B cell (primary cell): ENCODE measurements at regions not wholly inside any gene's neighbourhood (a gene's known extent, or its start where the extent isn't known, plus 50 kb on each side); places are given as distances from the start of the nearest gene placed in this dataset.
"Not testable (repeated sequence)": the region's sequence is repeated elsewhere in the genome, so short reads cannot be mapped to it uniquely, and the experiment has no call there.

Experiments
- EZH2 ChIP-seq: IDR thresholded peaks from 2 replicates; pipeline ENCODE4 v1.6.1; 2012; ENCODE audit warnings: borderline replicate concordance, low read depth, mild to moderate bottlenecking, moderate library complexity, low read length; ENCODE audit not compliant: insufficient read depth, poor library complexity, severe bottlenecking
- TF ChIP-seq, protein P1 (sequence below): fragments of 200-600 bp; IDR thresholded peaks from one replicate; pipeline ENCODE4 v1.8.0; 2022; ENCODE audit warnings: antibody characterized with exemption, mild to moderate bottlenecking

DNA sequence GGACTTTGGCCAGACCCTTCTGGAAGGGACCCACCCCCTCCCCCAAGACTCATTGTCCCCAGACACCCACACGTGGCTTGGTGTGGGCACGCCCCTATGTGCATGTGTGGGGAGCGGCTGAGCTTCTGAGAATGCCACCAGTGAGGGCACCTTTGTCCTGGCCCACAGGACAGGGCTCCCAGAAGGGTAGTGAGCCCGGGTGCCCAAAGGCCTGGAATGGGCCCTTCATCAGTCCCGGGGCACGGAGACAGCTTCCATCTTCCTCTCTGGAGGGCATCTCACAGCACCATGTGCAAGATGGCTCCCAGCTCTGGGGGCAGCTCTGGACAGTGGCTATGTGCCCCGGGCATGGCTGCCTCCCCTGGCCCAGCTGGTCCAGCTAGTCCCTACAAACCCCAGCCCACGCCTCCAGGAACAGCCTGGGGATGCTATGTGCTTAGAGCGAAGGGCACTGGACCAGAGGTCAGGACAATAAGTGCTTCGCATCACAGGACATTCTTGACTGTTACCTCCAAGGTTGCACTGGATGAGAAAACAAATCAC lies 70.1 kb upstream of the PTPN20 start:
- TF ChIP-seq, protein P1, sequence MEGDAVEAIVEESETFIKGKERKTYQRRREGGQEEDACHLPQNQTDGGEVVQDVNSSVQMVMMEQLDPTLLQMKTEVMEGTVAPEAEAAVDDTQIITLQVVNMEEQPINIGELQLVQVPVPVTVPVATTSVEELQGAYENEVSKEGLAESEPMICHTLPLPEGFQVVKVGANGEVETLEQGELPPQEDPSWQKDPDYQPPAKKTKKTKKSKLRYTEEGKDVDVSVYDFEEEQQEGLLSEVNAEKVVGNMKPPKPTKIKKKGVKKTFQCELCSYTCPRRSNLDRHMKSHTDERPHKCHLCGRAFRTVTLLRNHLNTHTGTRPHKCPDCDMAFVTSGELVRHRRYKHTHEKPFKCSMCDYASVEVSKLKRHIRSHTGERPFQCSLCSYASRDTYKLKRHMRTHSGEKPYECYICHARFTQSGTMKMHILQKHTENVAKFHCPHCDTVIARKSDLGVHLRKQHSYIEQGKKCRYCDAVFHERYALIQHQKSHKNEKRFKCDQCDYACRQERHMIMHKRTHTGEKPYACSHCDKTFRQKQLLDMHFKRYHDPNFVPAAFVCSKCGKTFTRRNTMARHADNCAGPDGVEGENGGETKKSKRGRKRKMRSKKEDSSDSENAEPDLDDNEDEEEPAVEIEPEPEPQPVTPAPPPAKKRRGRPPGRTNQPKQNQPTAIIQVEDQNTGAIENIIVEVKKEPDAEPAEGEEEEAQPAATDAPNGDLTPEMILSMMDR: not testable (repeated sequence)
- not testable (repeated sequence) for TF ChIP-seq EZH2
